Natural killer cell (primary cell): ENCODE measurements at regions not wholly inside any gene's neighbourhood (a gene's known extent, or its start where the extent isn't known, plus 50 kb on each side); places are given as distances from the start of the nearest gene placed in this dataset.

ENCODE experiments used
- ATAC-seq, 3 donors: fragments of 150-1000 bp in 2 of 3; fragments of 200-7000 bp in 1 of 3; cut with Tn5 transposase; 1 replicate in 1 of 3; 2 replicates in 2 of 3; pipeline ENCODE4 v1.10.0; 2021; ENCODE audit warnings: mild to moderate bottlenecking in 2 of 3, moderate library complexity in 2 of 3
- DNase-seq, 2 donors: peaks; one replicate each; pipeline versions ENCODE4 v3.0.0 to v3.0.0-alpha.2; 2013 to 2021; ENCODE audit warnings: mixed read lengths in 1 of 2
- H3K27ac ChIP-seq: one replicate; pipeline ENCODE4 v1.5.1; 2013; ENCODE audit warnings: mild to moderate bottlenecking, low read length
- H3K27me3 ChIP-seq: one replicate; pipeline ENCODE4 v1.6.1; 2013; ENCODE audit warnings: low read length; ENCODE audit not compliant: control insufficient read depth, insufficient read depth
- H3K36me3 ChIP-seq: one replicate; pipeline ENCODE4 v1.6.1; 2013; ENCODE audit warnings: low read length; ENCODE audit not compliant: control insufficient read depth, insufficient read depth
- H3K4me1 ChIP-seq: one replicate; pipeline ENCODE4 v1.6.1; 2013; ENCODE audit warnings: low read length; ENCODE audit not compliant: control insufficient read depth, insufficient read depth
- H3K4me3 ChIP-seq: one replicate; pipeline ENCODE4 v1.5.1; 2013; ENCODE audit warnings: low read length
- H3K9me3 ChIP-seq: one replicate; pipeline ENCODE4 v1.6.1; 2013; ENCODE audit warnings: low read length; ENCODE audit not compliant: control insufficient read depth, insufficient read depth
- H3K27ac Mint-ChIP-seq, 2 donors: one replicate each; pipeline ENCODE4 v1.8.0; 2022; ENCODE audit warnings: mild to moderate bottlenecking in 2 of 2, mixed read lengths in 2 of 2, moderate library complexity in 1 of 2
- H3K27me3 Mint-ChIP-seq, 2 donors: one replicate each; pipeline ENCODE4 v1.8.0; 2022; ENCODE audit warnings: low read depth in 2 of 2, mixed read lengths in 2 of 2
- H3K36me3 Mint-ChIP-seq: one replicate; pipeline ENCODE4 v1.8.0; 2022; ENCODE audit warnings: mixed read lengths
- H3K4me1 Mint-ChIP-seq, 2 donors: one replicate each; pipeline ENCODE4 v1.8.0; 2022; ENCODE audit warnings: mixed read lengths in 2 of 2
- H3K4me3 Mint-ChIP-seq: one replicate; pipeline ENCODE4 v1.8.0; 2022; ENCODE audit warnings: mild to moderate bottlenecking, moderate library complexity, mixed read lengths
- H3K9me3 Mint-ChIP-seq, 2 donors: one replicate each; pipeline ENCODE4 v1.8.0; 2022; ENCODE audit warnings: mixed read lengths in 2 of 2
- CTCF ChIP-seq: fragments of 200-600 bp; IDR thresholded peaks from one replicate; pipeline ENCODE4 v1.8.0; 2022; ENCODE audit warnings: antibody characterized with exemption
- WGBS: methylation state at CpG from one replicate; pipeline ENCODE4 v1.1.7; 2013; ENCODE audit warnings: missing lambda C conversion rate; ENCODE audit not compliant: insufficient coverage; 5-methylcytosine and 5-hydroxymethylcytosine counted together
- intact Hi-C: fragments of 100-400 bp; cut with micrococcal nuclease; formaldehyde crosslinking; loops from one replicate; pipeline ENCODE4 v1.14.2; 2022

- H3K27ac Mint-ChIP-seq: no peak overlapping the region
- ATAC-seq (no peak), DNase-seq (no peak)
- no peaks in the 10 kb centered on the region for H3K36me3 Mint-ChIP-seq
- no peaks in the 10 kb centered on the region for H3K36me3 ChIP-seq
- H3K4me3 Mint-ChIP-seq: no peak overlapping the region
- H3K9me3 Mint-ChIP-seq: no peaks in the 10 kb centered on the region
- 64% methylated on average over 10 of the region's 10 CpGs for WGBS
- no peaks in the 10 kb centered on the region for H3K27me3 ChIP-seq
- no peak overlapping the region for H3K4me3 ChIP-seq
- H3K4me1 Mint-ChIP-seq: no peaks in the 10 kb centered on the region
- no peaks in the 10 kb centered on the region for H3K27me3 Mint-ChIP-seq
- no peak for TF ChIP-seq CTCF
- H3K27ac ChIP-seq: no peak overlapping the region
- no peaks in the 10 kb centered on the region for H3K4me1 ChIP-seq
- no peaks in the 10 kb centered on the region for H3K9me3 ChIP-seq
- intact Hi-C loops: no loop called here
Measured at GRCh38 chr4:53816561-53816960, 225.3 kb upstream of the LNX1 start.

- Histone ChIP-seq H3K27ac (no peak overlapping the region), H3K4me3 (no peak overlapping the region), H3K36me3 (no peaks in the 10 kb centered on the region), H3K9me3 (no peaks in the 10 kb centered on the region), H3K4me1 (no peaks in the 10 kb centered on the region), H3K27me3 (no peaks in the 10 kb centered on the region)
- no peaks in the 10 kb centered on the region for H3K36me3 Mint-ChIP-seq
- H3K4me1 Mint-ChIP-seq: no peaks in the 10 kb centered on the region
- H3K4me3 Mint-ChIP-seq: no peak overlapping the region
- no peaks in the 10 kb centered on the region for H3K9me3 Mint-ChIP-seq
- no peak for ATAC-seq
- no peak for TF ChIP-seq CTCF
- H3K27ac Mint-ChIP-seq: no peak overlapping the region
- intact Hi-C loops: no loop called here
- DNase-seq: no peak
- 87% methylated on average over 3 of the region's 3 CpGs for WGBS
- H3K27me3 Mint-ChIP-seq: no peaks in the 10 kb centered on the region
Measured at GRCh38 chr4:53815281-53815680, 224.0 kb upstream of the LNX1 start.

- H3K4me1 ChIP-seq: no peaks in the 10 kb centered on the region
- no peak for TF ChIP-seq CTCF
- no peaks in the 10 kb centered on the region for H3K4me1 Mint-ChIP-seq
- no peak overlapping the region for H3K27ac ChIP-seq
- no peaks in the 10 kb centered on the region for H3K27me3 ChIP-seq
- H3K27me3 Mint-ChIP-seq: no peaks in the 10 kb centered on the region
- no peak for ATAC-seq
- H3K9me3 Mint-ChIP-seq: no peaks in the 10 kb centered on the region
- no peak overlapping the region for H3K4me3 Mint-ChIP-seq
- no peaks in the 10 kb centered on the region for H3K36me3 ChIP-seq
- no peak overlapping the region for H3K4me3 ChIP-seq
- 88% methylated on average over 4 of the region's 4 CpGs for WGBS
- H3K9me3 ChIP-seq: no peaks in the 10 kb centered on the region
- no peak for DNase-seq
- intact Hi-C loops: no loop called here
- no peak overlapping the region for H3K27ac Mint-ChIP-seq
- no peaks in the 10 kb centered on the region for H3K36me3 Mint-ChIP-seq
Measured at GRCh38 chr4:53813998-53814397, 222.7 kb upstream of the LNX1 start.

- no peaks in the 10 kb centered on the region for H3K4me1 ChIP-seq
- H3K4me3 ChIP-seq: no peak overlapping the region
- TF ChIP-seq CTCF: no peak
- intact Hi-C loops: no loop called here
- no peaks in the 10 kb centered on the region for H3K36me3 Mint-ChIP-seq
- H3K9me3 ChIP-seq: no peaks in the 10 kb centered on the region
- no peak overlapping the region for H3K4me3 Mint-ChIP-seq
- H3K27me3 ChIP-seq: no peaks in the 10 kb centered on the region
- H3K36me3 ChIP-seq: no peaks in the 10 kb centered on the region
- no peak for DNase-seq
- H3K4me1 Mint-ChIP-seq: no peaks in the 10 kb centered on the region
- no peak overlapping the region for H3K27ac ChIP-seq
- ATAC-seq: no peak
- no peaks in the 10 kb centered on the region for H3K9me3 Mint-ChIP-seq
- H3K27me3 Mint-ChIP-seq: no peaks in the 10 kb centered on the region
- no peak overlapping the region for H3K27ac Mint-ChIP-seq
- 100% methylated on average over 4 of the region's 4 CpGs for WGBS
Measured at GRCh38 chr4:53810643-53811042, 219.4 kb upstream of the LNX1 start.
